CD4-positive, alpha-beta T cell treated with Interleukin-15 for 4 hours (primary cell): ENCODE measurements at regions not wholly inside any gene's neighbourhood (a gene's known extent, or its start where the extent isn't known, plus 50 kb on each side); places are given as distances from the start of the nearest gene placed in this dataset.
A peak's percentile ranks its signal among the peaks of the same experiment; 100 is the strongest.

Source experiments
- DNase-seq: peaks from one replicate; pipeline ENCODE4 v3.0.0-alpha.2; 2020; ENCODE audit warnings: low spot score

DNA sequence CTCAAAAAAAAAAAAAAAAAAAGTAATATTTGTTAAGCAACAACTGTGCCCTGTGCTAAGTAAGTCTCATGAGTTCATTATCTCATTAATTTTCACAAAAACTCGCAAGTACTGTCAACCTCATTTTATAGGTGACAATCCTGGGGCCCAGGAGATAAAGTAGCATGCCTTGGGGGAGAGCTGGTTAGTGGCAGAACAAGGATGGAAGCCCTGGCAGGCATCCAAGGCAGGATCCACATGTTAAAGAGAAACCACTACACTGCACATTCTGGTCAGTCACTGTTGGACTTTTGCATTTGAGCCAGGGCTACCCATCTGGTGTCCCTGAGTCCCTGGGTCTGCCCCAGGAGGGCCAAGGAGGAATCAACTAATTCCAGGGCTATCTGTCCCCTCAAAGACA lies 54.6 kb downstream of the ZFP36L2 start:
- DNase-seq: no peak

DNA sequence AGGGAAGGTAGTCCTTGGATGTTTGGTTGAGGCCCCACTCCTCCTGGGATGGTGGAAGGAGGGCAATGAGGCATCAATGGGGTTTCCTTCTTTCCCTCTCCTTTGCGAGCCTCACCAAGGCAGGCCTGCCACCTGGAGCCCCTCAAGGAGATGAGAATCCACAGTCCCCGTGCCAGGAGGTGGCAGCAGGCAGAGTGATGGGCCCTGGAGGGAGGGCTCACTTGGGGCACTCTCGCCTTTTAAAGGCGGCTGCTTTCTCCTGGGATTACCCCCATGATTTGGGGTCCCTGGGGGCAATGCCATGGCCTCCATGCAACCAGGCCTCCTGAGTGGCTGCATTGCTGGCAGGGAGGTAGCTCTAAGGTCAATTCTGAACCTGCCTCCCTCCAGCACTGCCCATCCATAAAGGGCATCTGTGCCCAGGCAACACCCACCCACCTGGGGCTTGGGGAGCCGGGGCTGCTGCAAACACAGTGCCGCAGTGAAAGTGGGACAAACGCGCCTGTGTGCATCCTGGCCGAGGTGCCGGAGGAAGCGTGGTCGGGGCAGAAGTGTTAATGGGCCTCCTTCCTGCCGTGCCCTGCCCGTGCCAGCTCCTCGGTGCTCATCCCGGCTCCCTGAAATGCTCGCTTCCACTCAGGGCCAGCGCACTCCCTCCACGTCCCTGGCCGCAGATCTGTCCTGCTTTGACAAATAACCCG lies 55.9 kb downstream of the ZFP36L2 start:
- DNase-seq: no peak

DNA sequence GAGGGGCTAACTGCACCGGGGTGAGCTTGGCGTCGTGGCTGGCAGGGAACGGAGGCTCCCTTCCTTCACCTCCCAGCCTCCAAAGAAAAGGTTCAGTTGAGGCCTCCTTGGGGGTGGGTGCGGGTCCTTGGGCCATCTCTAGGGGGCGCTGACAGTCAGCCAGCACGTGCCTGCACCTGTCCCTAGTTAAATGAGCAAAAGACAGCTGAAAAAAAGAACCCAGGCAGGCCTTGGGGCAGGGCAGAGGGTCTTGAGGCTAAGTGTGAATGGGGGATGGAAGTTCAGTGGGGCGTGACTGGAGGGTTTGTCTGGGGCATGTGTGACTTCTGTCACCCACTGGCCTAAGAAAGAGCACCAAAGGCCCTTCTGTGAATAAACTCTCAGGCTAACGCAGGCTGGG lies 56.4 kb downstream of the ZFP36L2 start:
- peak; percentile 70 for DNase-seq

DNA sequence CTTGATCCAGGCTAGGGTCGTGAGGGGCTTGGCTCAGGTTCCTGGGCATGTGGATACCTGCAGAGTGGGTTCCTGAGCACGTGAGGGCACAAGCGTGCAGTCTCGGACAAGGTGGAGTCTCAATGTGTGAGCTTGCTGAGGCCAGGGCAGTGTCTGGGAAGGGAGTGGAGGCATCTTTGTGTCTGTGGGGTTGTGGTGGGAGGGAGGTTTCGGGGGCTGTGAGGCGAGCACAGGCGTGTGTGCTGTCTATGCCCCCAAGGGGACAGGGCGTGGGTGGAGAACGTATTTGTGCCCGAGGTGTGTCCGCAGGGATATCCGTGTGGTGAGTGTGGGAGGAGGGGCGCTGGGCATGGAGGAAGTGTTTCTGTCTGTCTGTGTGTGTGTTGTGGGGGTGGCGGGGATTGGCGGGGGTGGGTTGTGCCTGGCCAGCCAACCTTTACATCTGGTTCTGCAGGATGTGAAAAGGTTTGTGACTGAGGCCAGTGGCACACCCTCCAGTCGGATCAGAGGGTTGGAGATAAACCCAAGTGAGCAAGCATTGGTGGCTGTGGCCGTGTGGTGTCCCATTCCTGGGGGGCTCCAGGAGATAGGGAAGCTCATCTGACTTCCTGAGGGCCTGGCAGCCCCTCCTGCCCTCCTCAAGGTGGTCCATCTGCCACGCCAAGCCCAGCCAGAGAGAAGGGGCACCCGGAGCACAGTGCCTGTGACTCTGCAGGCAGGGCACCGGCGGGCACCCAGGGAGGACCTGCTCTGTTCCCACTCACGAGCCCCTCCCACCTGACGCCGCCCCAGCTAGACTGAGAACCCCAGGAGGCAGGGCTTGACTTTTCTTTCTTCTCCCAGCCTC lies 57.1 kb downstream of the ZFP36L2 start:
- DNase-seq: no peak

DNA sequence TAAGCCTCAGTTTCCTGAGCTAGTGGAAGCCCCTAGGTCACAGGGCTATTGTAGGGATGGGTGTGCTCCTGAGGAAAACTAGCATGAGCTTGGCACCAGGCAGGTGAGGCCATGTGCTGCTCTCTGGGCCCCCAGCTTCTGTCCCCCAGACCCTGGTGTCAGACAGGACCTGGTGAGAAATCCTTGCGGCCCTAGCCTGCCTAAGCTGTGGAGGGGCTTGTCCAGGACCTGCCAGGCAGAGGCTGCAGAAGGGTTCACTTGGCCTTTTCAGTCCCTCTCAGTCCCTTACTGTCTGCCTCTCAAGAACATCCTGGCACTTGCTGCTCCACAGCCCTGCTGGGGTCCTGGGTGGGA lies 58.4 kb downstream of the ZFP36L2 start:
- DNase-seq: no peak

DNA sequence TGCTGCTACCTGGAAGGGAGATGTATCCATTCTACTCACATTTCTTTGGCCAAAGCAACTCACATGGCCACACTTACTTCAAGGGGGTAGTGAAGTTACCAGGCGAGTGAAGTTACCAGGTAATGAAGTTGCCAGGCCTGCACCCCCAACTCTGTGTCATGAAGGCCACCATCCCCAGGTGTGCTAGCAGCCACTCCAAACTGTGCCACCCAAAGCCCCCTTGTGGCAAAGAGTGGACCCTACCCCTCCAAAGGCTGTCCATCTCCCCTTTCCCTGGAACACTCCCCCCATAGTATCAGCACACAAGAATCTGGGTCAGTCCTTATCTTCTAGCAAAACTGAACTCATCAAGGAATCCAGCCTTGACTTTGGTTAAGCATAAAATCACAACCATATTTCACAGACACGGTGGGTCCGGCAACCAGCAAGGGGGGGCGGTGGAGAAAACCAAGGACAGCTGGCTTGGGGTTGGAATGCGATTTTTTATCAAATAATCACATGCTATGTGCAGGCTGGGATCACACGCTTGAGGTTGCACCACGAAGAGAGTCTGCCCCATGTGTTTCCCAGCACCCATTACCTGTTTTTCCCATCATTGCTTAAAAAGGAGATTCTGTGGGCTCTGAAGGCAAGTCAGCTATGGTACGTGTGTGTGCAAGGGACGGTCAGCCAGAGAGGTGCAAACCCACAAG lies 60.9 kb downstream of the ZFP36L2 start:
- no peak for DNase-seq

DNA sequence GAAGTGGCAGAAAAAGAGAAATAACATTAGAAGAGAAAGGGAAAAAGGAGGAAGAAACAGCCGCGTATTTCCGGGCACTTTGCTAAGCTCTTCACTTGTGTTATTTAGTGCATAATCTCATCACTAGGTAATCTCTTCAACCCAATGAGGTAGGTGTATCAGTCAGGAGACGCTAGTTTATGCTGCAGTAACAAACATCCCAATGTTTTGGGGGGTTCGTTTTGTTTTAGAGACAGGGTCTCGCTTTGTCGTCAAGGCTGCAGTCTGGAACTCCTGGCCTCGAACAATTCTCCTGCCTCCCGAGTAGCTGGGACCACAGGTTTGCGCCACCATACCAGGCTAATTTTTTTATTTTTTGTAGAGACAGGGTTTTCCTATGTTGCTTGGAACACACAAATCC lies 61.7 kb downstream of the ZFP36L2 start:
- DNase-seq: no peak

DNA sequence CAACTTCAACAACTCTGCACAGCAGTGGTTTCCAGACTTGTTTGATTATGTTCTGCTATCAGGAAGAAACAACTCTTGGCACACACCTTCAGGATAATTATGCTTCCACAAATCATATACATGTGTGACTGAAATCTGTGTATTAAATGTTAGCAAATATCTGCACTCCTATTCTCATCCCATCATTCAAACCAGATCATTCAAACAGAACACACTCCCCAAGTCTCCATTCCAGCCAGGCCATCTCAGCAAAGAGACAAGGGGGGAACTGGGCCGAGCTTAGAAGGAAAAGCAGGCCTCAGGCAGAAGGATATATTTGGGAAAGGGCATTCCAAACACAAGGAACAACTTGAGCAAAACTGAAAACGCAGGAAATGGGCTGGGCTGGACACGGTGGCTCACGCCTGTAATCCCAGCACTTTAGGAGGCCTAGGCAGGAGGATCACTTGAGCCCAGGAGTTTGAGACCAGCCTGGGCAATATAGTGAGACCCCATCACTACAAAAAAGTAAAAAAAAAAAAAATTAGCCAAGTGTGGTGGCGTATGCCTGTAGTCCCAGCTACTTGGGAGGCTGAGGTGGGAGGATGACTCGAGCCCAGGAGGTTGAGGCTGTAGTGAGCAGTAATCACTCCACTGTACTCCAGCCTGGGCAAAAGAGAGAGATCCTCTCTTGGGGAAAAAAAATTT lies 62.7 kb downstream of the ZFP36L2 start:
- no peak for DNase-seq

DNA sequence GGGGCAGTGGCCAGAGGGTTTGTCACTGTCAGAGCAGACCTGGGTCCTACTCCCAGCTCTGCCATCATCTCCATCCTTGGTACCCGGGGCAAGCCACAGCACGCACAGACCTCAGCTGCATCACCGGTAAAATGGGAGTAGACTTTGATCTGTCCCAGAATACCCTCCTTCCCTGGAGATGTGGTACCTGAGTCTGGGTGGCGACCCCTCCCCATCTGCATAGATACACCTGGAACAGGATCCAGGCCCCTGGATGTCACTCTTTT lies 64.0 kb downstream of the ZFP36L2 start:
- DNase-seq: no peak

DNA sequence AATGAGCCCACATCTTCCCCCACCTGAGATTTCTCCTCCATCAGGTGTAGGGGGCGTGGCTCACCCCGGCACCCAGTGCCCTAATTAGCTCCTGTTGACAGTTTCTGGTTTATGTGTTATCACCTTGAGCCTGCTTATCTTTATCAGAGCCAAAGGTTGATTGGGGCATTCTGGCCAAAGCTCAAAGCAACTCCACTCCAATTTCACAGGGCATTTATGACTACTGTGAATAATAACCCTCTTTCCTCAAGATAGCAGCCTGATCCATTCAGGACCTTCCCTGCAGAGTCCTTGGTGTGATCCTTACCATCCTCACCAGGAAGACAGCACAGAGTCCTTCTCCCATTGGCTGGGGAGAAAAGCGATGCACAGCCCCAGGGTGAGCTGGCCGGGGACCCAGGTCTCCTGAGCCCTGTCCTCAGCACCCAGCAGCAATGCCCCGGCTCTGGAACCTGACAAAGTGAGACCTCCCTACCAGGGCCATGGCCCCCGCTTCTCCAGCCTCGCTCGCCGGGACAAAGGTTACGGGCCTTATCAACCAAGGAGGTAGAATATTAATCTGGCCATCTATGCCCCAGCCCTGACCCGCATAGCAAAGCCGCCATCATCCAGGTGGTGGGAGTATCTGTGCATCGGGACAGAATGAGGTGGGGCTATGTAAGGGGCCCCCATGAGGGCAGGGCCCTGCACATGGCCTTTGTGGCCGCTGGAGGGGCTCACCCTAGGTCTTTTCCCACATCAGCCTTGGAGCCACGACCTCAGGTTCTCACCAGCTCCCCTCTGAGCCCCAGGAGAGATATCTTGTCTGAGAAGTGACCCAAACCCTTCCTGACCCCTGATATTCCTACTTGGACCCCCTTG lies 64.5 kb downstream of the ZFP36L2 start:
- DNase-seq: no peak

DNA sequence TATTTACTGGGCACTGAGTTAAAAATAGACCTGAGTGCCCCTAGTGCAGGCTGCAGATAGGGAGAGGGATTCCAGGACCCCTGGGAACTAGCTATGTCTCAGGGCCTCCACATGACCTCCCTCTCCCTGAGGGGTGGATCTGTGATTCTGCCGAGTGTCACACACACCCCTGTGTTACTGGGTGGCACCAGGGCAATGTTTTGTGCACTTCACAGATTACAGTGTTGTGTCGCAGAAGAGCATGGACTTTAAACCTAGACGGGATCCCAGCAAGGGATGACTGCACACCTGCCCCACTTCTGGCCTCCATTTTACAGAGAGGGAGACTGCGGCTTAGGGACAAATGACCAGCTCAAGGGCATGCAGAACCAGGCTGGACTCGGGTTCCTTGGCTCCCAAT lies 65.6 kb downstream of the ZFP36L2 start:
- DNase-seq: no peak

DNA sequence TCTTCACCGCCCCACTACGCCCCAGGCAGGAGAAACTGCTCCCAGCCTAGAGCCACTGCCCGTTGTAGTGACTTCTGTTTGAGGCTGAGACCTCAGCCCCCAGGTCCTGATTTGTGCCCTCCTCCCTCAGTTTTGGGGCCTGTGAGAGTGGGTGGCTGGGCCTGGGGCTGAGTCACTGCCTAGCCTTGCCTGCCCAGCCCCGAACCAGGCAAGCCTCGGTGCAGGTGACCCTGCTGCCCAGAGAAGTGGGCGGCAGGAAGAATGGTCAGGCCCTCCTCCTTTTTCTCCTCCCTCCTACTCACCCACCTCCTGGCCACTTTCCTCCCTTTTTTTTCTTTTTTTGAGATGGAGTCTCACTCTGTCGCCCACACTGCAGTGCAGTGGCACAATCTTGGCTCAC lies 66.6 kb downstream of the ZFP36L2 start:
- DNase-seq: no peak

DNA sequence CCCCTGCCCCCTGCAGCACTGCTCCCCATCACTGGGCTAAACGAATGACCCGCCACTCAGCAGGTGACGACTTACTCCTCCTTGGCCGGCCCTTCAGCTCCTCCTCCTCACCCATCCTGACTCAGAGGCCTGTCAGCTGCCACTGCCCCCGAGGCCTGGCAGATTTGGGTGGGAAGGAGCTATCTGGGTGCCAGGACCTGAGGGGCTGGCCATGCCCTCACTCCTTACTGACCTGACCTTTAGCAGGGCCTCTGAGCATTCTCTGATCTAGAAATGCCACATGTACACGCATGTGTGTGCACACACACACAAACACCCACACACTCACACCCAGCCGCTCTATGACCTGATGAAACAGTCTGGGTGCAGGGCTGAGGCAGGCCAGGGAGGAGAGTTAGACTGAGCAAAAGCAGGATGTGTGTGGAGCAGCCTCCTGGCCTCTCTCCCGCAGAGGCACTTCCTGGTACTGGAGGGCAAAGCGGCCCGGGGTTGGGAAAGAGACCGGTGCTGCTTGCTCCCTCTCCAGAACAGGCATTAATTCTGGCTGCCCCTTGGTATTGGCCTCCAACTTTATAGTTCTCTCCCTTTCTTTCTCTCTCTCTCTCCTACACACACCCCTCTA lies 68.0 kb downstream of the ZFP36L2 start:
- peak; percentile 62 for DNase-seq

DNA sequence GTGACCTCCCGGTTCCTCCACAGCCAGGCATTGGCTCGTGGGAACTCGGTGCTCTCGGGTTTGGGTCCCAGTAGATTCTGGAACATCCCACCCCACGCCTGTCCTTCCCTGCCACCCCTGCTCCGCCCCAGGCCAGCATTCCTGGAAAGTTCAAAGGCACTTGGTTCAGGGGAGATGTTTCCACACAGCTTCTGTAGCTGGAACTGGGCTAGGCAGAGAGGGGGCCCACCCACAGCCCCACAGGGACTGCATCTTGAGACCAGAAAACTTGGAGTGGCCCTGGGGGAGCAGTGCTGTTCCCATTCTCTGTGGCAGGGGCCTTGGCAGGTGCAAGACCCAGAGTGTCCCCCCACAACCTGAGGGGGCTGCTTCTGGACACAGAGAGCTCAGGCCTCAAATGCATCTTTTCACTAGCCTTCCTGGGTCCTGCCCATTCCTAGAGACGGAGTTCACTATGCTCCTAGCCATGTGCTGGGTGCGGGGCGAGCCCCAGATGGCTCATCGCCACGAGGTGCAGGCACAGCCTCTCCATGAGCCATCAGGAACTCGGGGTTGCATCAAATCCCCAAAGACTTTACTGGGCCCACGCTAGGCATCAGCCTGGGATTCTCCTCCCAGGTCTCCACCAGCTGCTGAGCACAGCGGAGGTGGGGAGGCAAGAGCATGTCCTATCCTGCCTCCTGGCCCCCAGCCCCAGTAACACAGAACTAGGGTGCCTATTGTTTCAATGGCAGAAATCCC lies 68.7 kb downstream of the ZFP36L2 start:
- no peak for DNase-seq

DNA sequence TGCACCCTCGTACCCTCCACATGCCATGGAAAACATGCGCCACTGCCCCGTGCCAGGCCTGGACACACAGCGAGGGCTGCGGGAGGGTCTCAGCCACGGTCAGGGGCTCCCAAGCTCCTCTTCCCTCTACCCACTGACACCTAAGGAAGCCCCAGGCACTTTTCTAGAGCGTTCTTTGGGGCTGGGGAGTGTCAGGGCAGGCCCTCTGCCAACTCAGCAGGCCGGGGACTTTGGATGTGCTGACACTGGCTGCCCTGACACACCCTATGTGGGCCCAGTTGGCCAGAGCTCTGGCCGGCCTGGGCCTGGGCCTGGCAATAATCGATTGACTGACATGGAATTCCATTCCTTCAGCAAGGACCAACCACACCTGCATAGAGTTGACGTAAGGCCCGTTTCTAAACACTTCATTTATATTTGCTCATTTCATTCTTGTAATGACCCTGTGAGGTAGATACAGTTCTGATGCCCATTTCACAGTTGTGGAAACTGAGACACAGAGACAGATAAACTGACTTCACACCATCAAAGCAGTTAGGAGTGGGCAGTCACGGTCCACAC lies 70.5 kb downstream of the ZFP36L2 start:
- no peak for DNase-seq

DNA sequence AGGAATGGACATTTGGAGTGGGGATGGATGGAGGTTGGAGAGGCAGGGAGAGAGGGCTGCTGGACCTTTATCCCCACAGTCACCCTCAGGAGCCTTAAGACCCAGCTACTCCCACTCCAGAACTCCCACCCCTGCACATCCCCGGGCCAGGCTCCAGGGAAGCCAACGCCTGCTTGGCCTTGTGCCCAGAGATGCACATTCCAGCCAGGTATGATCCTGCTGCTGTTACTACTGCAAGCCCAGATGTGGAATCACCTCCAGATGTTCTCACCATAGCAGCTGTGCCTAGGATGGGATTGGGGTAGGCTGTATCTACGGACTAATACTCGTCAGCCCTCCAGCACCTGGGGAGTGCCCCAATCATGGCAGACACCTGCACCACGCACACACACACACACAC lies 71.7 kb downstream of the ZFP36L2 start:
- DNase-seq: no peak

DNA sequence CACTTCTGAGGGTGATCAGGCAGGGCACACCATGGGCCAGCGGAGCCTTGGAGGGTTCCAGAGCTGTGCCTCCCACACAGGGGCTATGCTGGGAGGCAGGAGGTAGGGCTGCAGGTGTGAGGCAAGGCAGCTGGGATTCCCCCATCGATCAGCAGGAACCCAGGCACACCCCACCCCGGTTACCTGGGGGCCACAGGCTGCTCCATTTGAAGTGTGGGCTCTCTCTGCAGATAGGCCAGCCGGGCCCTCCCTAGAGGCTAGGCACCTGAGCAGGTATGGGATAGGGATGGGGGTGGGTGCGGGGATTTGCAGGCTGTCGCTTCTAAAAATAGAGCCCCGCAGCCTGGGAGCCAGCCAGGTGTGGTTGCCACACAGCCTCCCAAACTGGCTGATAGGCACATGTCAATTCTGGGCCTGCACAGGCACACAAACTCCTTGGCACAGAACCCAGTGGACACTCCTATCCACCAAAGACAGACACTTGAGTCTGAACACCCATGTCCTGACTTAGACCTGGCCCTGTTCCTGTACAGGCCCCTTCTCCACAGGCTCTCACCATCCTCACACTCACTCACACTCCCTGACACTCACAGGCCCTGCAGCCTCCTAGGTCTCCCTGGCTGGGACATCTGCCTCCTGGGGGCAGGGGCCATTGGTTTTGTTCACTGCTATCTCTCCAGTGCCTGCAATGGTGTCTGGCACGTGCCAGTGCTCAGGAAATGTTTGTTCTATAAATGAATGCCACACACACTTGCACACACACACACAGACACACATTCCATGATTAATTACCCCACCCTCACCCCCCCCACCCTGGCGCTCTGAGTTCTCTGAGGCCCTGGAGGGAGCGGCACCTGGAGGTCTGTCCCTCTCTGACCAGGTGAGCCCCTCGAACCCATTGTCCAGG lies 73.4 kb downstream of the ZFP36L2 start:
- no peak for DNase-seq

DNA sequence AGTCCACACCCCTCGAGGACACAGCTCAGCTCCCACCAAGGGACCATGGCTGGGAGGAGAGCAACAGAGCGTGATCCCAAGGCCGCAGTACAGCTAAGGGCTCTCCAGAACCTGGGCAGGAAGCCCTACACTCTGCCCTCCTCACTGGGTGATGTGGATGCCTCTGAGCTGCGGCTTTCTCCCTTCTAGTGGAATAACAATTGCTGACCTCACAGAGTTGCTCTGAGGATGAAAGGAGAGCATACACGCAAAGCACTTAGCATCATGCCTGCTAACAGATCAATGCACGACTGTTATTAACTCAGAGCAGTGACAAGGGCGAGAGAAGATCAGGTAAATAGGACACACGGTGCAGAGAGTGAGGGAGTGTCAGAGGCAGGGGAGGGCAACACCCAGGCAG lies 74.2 kb downstream of the ZFP36L2 start:
- no peak for DNase-seq

DNA sequence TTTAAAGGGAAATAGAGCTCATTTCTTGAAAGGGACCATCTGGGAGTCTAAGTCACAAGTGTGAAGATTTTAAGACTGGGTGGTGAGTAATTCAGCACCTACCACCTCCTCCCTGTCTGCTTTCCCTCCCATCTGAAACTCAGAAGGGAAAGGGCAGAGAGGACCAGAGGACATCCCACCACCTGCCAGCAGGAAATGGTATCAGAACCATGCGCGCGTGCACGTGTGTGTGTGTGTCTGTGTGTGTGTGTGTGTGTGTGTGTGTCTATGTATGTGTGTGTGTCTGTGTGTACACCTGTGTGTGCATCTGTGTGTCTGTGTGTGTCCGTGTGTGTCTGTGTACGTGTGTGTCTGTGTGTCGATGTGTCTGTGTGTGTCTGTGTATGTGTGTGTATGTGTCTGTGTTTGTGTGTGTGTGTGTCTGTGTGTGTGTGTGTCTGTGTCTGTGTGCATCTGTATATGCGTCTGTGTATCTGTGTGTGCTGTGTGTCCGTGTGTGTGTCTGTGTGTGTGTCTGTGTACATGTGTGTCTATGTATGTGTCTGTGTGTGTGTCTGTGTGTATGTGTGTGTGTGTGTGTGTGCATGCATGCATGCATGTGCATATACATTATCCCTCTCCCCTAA lies 76.8 kb downstream of the ZFP36L2 start:
- peak; percentile 52 for DNase-seq
